Ishikawa (cell line): ENCODE measurements at regions not wholly inside any gene's neighbourhood (a gene's known extent, or its start where the extent isn't known, plus 50 kb on each side); places are given as distances from the start of the nearest gene placed in this dataset.
A peak's percentile ranks its signal among the peaks of the same experiment; 100 is the strongest.

Experiments used
- CEBPB ChIP-seq: IDR thresholded peaks from 2 replicates; pipeline ENCODE4 v1.6.1; 2012
- CREB1 ChIP-seq: IDR thresholded peaks from 2 replicates; pipeline ENCODE4 v1.6.1; 2012; ENCODE audit warnings: low read depth
- EGR1 ChIP-seq: IDR thresholded peaks from 2 replicates; pipeline ENCODE4 v1.6.1; 2012
- EP300 ChIP-seq: IDR thresholded peaks from 2 replicates; pipeline ENCODE4 v1.6.1; 2012; ENCODE audit warnings: borderline replicate concordance
- FOXM1 ChIP-seq: IDR thresholded peaks from 2 replicates; pipeline ENCODE4 v1.6.1; 2012; ENCODE audit warnings: low read depth, borderline replicate concordance
- NFIC ChIP-seq: IDR thresholded peaks from 2 replicates; pipeline ENCODE4 v1.6.1; 2012
- RAD21 ChIP-seq: IDR thresholded peaks from 2 replicates; pipeline ENCODE4 v1.6.1; 2012; ENCODE audit warnings: low read depth
- TAF1 ChIP-seq: IDR thresholded peaks from 2 replicates; pipeline ENCODE4 v1.6.1; 2012; ENCODE audit warnings: low read depth, mild to moderate bottlenecking
- TCF12 ChIP-seq: IDR thresholded peaks from 2 replicates; pipeline ENCODE4 v1.6.1; 2012; ENCODE audit warnings: low read depth
- TEAD4 ChIP-seq: IDR thresholded peaks from 2 replicates; pipeline ENCODE4 v1.6.1; 2012
- YY1 ChIP-seq: IDR thresholded peaks from 2 replicates; pipeline ENCODE4 v1.6.1; 2012; ENCODE audit warnings: low read depth
- ZBTB7A ChIP-seq: IDR thresholded peaks from 2 replicates; pipeline ENCODE4 v1.6.1; 2012; ENCODE audit warnings: low read depth
- TF ChIP-seq, protein P1 (sequence below): IDR thresholded peaks from 2 replicates; pipeline ENCODE4 v1.6.1; 2012
- TF ChIP-seq, protein P2 (sequence below): IDR thresholded peaks from 2 replicates; pipeline ENCODE4 v1.6.1; 2012
- TF ChIP-seq, protein P3 (sequence below): IDR thresholded peaks from 2 replicates; pipeline ENCODE4 v1.6.1; 2012; ENCODE audit warnings: low read depth, mild to moderate bottlenecking

DNA sequence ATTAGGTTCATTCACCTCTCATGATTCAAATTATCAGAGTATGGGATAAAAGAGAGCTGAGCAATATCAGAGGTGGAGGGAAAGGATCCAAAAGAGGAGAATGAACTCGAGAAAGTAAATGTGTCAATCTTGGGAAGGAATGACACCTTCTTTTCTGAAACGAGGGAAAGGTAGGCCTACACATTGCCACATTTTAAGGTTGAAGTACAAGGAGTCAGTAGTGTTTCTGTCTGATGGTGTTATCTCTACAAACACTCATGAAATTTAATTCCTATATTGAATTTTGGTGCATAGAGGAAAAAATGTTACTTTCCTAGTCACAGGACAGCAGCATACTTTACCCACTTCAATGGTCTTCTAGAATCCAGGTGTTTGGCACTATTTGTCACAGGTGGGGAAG is 90.2 kb downstream of the DNAJB9 start:
- TF ChIP-seq YY1 (no peak), EP300 (no peak), FOXM1 (no peak), TCF12 (no peak), TEAD4 (no peak), ZBTB7A (no peak), TAF1 (no peak)
- TF ChIP-seq, protein P1, sequence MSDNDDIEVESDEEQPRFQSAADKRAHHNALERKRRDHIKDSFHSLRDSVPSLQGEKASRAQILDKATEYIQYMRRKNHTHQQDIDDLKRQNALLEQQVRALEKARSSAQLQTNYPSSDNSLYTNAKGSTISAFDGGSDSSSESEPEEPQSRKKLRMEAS = no peak
- TF ChIP-seq, protein P2, sequence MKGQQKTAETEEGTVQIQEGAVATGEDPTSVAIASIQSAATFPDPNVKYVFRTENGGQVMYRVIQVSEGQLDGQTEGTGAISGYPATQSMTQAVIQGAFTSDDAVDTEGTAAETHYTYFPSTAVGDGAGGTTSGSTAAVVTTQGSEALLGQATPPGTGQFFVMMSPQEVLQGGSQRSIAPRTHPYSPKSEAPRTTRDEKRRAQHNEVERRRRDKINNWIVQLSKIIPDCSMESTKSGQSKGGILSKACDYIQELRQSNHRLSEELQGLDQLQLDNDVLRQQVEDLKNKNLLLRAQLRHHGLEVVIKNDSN = no peak

DNA sequence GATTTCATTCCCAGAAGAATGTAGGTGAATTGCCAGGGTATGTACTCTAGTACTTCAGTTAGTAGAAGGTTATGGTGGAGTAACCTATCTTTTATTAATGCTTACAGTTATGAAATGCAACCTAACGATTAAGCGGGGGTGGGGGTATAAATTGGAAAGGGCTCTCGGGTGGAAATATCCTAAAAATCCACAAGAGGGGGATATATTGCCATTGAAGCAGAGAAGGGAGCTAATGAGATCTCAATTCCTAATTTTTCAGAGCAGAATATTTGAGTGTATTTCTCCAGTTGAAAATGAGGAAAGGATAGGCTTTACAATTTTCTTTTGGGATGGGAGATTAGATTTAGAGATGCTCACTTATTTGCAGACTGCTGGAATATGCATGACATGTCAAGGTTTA is 90.8 kb downstream of the DNAJB9 start:
- TF ChIP-seq RAD21 = peak; percentile 55
- no peak for TF ChIP-seq EGR1

DNA sequence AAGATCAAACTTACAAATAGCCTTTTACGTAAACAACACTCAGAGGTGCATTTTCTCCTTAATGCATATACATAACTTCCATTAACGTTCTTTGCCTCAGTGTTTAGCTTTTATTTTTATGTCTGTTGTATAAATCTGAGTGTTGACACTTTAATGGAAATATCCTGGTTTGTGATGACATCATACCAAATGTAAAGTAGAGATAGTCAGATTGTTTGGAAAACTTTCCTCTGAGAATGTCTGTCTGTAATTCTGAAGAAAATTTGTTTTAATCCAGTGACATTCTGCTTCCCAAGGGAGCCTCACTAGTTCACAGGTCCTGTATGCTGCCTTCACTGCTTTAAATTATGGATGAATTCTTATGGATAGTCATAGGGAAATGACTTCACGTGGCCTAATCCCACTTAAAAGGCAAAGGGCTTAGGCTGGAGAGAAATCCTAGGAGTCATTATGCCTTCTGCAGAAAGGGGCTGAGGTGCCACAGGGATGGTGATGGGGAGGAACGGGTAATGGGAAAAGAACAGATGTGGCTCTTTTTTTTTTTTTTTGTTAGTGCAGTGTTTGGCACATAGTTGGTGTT is 93.2 kb downstream of the DNAJB9 start:
- TF ChIP-seq YY1 (no peak), EGR1 (no peak), TCF12 (no peak), CEBPB (no peak), RAD21 (no peak), TAF1 (no peak), NFIC (no peak), TEAD4 (no peak), EP300 (no peak), CREB1 (no peak)
- TF ChIP-seq, protein P1 = no peak
- TF ChIP-seq, protein P2 = no peak

DNA sequence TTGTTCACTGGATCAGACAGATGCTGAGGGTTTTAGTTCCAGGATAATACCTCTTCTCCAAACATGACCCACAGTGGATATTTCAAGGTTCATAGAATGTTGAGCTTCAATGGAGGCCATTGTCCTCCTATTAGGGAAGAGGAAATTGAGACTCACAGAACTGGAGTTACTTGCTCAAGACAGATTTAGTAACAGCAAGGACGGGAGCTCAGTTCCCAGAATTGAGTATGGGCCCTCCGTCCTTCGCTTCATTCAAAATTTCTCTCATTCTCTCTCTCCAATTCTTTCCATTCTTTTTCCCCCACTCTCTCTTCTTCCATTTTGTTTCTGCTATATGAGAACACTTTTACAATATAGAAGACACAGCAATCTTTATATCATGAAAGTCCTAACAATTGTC is 94.0 kb downstream of the DNAJB9 start:
- no peak for TF ChIP-seq TCF12
- no peak for TF ChIP-seq RAD21
- TF ChIP-seq CEBPB = no peak
- TF ChIP-seq TAF1 = no peak
- TF ChIP-seq EP300 = no peak
- no peak for TF ChIP-seq ZBTB7A
- TF ChIP-seq, protein P1 = no peak
- no peak for TF ChIP-seq YY1
- no peak for TF ChIP-seq TEAD4
- no peak for TF ChIP-seq NFIC
- no peak for TF ChIP-seq FOXM1
- TF ChIP-seq CREB1 = no peak
- TF ChIP-seq, protein P3, sequence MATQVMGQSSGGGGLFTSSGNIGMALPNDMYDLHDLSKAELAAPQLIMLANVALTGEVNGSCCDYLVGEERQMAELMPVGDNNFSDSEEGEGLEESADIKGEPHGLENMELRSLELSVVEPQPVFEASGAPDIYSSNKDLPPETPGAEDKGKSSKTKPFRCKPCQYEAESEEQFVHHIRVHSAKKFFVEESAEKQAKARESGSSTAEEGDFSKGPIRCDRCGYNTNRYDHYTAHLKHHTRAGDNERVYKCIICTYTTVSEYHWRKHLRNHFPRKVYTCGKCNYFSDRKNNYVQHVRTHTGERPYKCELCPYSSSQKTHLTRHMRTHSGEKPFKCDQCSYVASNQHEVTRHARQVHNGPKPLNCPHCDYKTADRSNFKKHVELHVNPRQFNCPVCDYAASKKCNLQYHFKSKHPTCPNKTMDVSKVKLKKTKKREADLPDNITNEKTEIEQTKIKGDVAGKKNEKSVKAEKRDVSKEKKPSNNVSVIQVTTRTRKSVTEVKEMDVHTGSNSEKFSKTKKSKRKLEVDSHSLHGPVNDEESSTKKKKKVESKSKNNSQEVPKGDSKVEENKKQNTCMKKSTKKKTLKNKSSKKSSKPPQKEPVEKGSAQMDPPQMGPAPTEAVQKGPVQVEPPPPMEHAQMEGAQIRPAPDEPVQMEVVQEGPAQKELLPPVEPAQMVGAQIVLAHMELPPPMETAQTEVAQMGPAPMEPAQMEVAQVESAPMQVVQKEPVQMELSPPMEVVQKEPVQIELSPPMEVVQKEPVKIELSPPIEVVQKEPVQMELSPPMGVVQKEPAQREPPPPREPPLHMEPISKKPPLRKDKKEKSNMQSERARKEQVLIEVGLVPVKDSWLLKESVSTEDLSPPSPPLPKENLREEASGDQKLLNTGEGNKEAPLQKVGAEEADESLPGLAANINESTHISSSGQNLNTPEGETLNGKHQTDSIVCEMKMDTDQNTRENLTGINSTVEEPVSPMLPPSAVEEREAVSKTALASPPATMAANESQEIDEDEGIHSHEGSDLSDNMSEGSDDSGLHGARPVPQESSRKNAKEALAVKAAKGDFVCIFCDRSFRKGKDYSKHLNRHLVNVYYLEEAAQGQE = no peak
- TF ChIP-seq EGR1 = no peak
- TF ChIP-seq, protein P2 = no peak

DNA sequence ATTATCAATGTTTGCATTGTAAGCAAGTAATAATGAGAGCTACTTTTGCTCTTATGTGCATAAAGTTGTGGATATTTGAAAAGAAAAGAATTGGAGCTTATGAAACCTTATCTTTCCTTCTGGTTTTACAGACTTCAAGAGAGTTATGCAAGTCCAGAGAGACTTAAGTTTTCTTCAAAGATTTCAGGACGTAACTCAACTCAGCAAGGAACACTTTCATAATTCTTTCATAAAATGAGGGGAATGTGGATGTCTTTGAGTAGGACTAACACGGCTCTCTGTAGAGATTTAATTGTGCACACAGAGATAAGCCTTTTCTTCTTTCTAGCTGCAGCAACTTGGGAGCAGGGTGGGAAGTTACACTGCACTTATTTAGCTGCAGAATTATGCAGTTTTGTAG is 97.5 kb downstream of the DNAJB9 start:
- TF ChIP-seq TCF12 (no peak), ZBTB7A (no peak), EGR1 (no peak), NFIC (no peak), RAD21 (no peak), TEAD4 (no peak), YY1 (no peak), CREB1 (no peak), EP300 (no peak), CEBPB (no peak), TAF1 (no peak), FOXM1 (no peak)
- TF ChIP-seq, protein P3 = no peak
- TF ChIP-seq, protein P2 = no peak
- TF ChIP-seq, protein P1 = no peak
